HCT116 (cell line): ENCODE measurements at regions not wholly inside any gene's neighbourhood (a gene's known extent, or its start where the extent isn't known, plus 50 kb on each side); places are given as distances from the start of the nearest gene placed in this dataset.

Experiments
- ATAC-seq: fragments of 200-7000 bp; cut with Tn5 transposase; 2 replicates; pipeline ENCODE4 v1.9.1; 2020; ENCODE audit warnings: mild to moderate bottlenecking, moderate library complexity
- BruUV-seq: library from RNA; stranded (reverse); fragments of 400-500 nt; replicated peaks from 2 replicates; lab custom pipeline; 2021; lab: Mats Ljungman, UMichigan
- CTCF ChIA-PET: fragments of 300-600 bp; sonication (Branson Sonifier 250); formaldehyde crosslinking; loops from one replicate; lab custom pipeline; 2021; ENCODE audit warnings: antibody characterized with exemption; lab: Charles Lee
- POLR2A ChIA-PET: fragments of 300-600, 350-600 bp; sonication (Branson Sonifier 250); formaldehyde crosslinking; loops from one replicate; lab custom pipeline; 2021; ENCODE audit warnings: antibody characterized with exemption; lab: Charles Lee
- RAD21 ChIA-PET, 2 experiments: fragments of 300-600 bp; sonication (Branson Sonifier 250); formaldehyde crosslinking; loops; one replicate each; lab custom pipeline; 2023; ENCODE audit warnings: low total read pairs in 2 of 2; ENCODE audit not compliant: uncharacterized antibody in 2 of 2, unreplicated experiment in 2 of 2, low non-redundant PET in 1 of 2; lab: Charles Lee
- DNase-seq: peaks from one replicate; pipeline ENCODE4 v3.0.0-alpha.2; 2010; ENCODE audit warnings: low read depth, low spot score
- H2AFZ ChIP-seq: fragments of 200-600 bp; shearing (Covaris generic), sonication (generic); 2 replicates; pipeline ENCODE4 v1.6.1; 2017; ENCODE audit warnings: low read depth, mixed run types, mixed read lengths, antibody characterized with exemption, low read length; ENCODE audit not compliant: poor library complexity, severe bottlenecking
- H3K27ac ChIP-seq: 2 replicates; pipeline ENCODE4 v1.5.1; 2012; ENCODE audit warnings: low read depth, low read length
- H3K27me3 ChIP-seq: fragments of 200-600 bp; sonication (generic); 2 replicates; pipeline ENCODE4 v1.6.1; 2016; ENCODE audit warnings: mixed run types, low read length, mixed read lengths; ENCODE audit not compliant: insufficient read depth
- H3K36me3 ChIP-seq, 2 experiments: fragments of 200-500 bp in 1 of 2; fragments of 200-600 bp in 1 of 2; sonication (Bioruptor generic) in 1 of 2; sonication (generic) in 1 of 2; 2 replicates each; pipeline versions ENCODE4 v1.5.1 to v1.6.1; 2014 to 2016; ENCODE audit warnings: low read length in 2 of 2, inconsistent platforms in 1 of 2, mixed read lengths in 1 of 2, mixed run types in 1 of 2; ENCODE audit not compliant: insufficient read depth in 2 of 2, control insufficient read depth in 1 of 2
- H3K4me1 ChIP-seq, 2 experiments: fragments of 200-600 bp in 1 of 2; sonication (generic) in 1 of 2; 2 replicates each; pipeline versions ENCODE4 v1.5.1 to v1.6.1; 2012 to 2017; ENCODE audit warnings: low read length in 2 of 2, inconsistent platforms in 1 of 2, mild to moderate bottlenecking in 1 of 2, mixed read lengths in 1 of 2, mixed run types in 1 of 2, moderate library complexity in 1 of 2; ENCODE audit not compliant: insufficient read depth in 2 of 2, control insufficient read depth in 1 of 2
- H3K4me2 ChIP-seq: fragments of 200-600 bp; sonication (generic); 2 replicates; pipeline ENCODE4 v1.6.1; 2017; ENCODE audit warnings: mixed run types, low read length, mixed read lengths
- H3K4me3 ChIP-seq, 2 experiments: fragments of 200-600 bp in 1 of 2; sonication (generic) in 1 of 2; replicated peaks in 1 of 2; 2 replicates each; pipeline ENCODE4 v1.5.1; 2011 to 2016; ENCODE audit warnings: low read length in 2 of 2, control low read depth in 1 of 2, low read depth in 1 of 2, mild to moderate bottlenecking in 1 of 2, mixed read lengths in 1 of 2, mixed run types in 1 of 2
- H3K79me2 ChIP-seq: fragments of 200-600 bp; sonication (generic); 2 replicates; pipeline ENCODE4 v1.6.1; 2017; ENCODE audit warnings: mild to moderate bottlenecking, mixed run types, low read length, moderate library complexity, mixed read lengths; ENCODE audit not compliant: insufficient read depth
- H3K9ac ChIP-seq: fragments of 200-600 bp; sonication (generic); 2 replicates; pipeline ENCODE4 v1.6.1; 2016; ENCODE audit warnings: low read length, mixed read lengths
- H3K9me2 ChIP-seq: fragments of 200-600 bp; sonication (generic), shearing (Covaris generic); 2 replicates; pipeline ENCODE4 v1.6.1; 2017; ENCODE audit warnings: mixed run types, mild to moderate bottlenecking, moderate library complexity; ENCODE audit not compliant: insufficient read depth
- H3K9me3 ChIP-seq, 2 experiments: fragments of 200-500 bp in 1 of 2; fragments of 200-600 bp in 1 of 2; sonication (Bioruptor generic) in 1 of 2; sonication (generic) in 1 of 2; 2 replicates each; pipeline ENCODE4 v1.6.1; 2014 to 2017; ENCODE audit warnings: low read length in 2 of 2, mixed read lengths in 2 of 2, inconsistent platforms in 1 of 2, low read depth in 1 of 2, mild to moderate bottlenecking in 1 of 2, mixed run types in 1 of 2, moderate library complexity in 1 of 2; ENCODE audit not compliant: control insufficient read depth in 1 of 2, insufficient read depth in 1 of 2
- H4K20me1 ChIP-seq: fragments of 200-600 bp; sonication (generic), shearing (Covaris generic); 2 replicates; pipeline ENCODE4 v1.6.1; 2017; ENCODE audit warnings: mixed run types, mild to moderate bottlenecking, moderate library complexity; ENCODE audit not compliant: insufficient read depth
- ATF3 ChIP-seq: IDR thresholded peaks from 2 replicates; pipeline ENCODE4 v1.6.1; 2012
- CBX3 ChIP-seq: IDR thresholded peaks from 2 replicates; pipeline ENCODE4 v1.6.1; 2012; ENCODE audit warnings: low read depth
- CEBPB ChIP-seq: IDR thresholded peaks from 2 replicates; pipeline ENCODE4 v1.6.1; 2012; ENCODE audit warnings: low read depth
- CTCF ChIP-seq, 3 experiments: fragments of 200-600 bp in 1 of 3; sonication (generic) in 1 of 3; IDR thresholded peaks in 2 of 3; conservative IDR thresholded peaks in 1 of 3; 2 replicates each; pipeline ENCODE4 v1.5.1; 2012 to 2017; ENCODE audit warnings: low read depth in 2 of 3, low read length in 2 of 3, antibody characterized with exemption in 1 of 3, borderline replicate concordance in 1 of 3, control low read depth in 1 of 3, mild to moderate bottlenecking in 1 of 3, mixed read lengths in 1 of 3, mixed run types in 1 of 3, moderate library complexity in 1 of 3; ENCODE audit not compliant: insufficient read depth in 1 of 3
- EGR1 ChIP-seq: IDR thresholded peaks from 2 replicates; pipeline ENCODE4 v1.6.1; 2012; ENCODE audit warnings: low read depth
- ELF1 ChIP-seq: IDR thresholded peaks from 2 replicates; pipeline ENCODE4 v1.6.1; 2012; ENCODE audit warnings: low read depth, borderline replicate concordance
- EZH2 ChIP-seq: fragments of 200-600 bp; sonication (generic); IDR thresholded peaks from 2 replicates; pipeline ENCODE4 v1.6.1; 2017; ENCODE audit warnings: antibody characterized with exemption, mixed run types
- EZH2phosphoT487 ChIP-seq: fragments of 200-600 bp; IDR thresholded peaks from 2 replicates; pipeline ENCODE4 v1.6.1; 2018; ENCODE audit warnings: antibody characterized with exemption, borderline replicate concordance
- FOSL1 ChIP-seq: IDR thresholded peaks from 2 replicates; pipeline ENCODE4 v1.6.1; 2012; ENCODE audit warnings: low read depth
- MAX ChIP-seq: IDR thresholded peaks from 2 replicates; pipeline ENCODE4 v1.6.1; 2012
- POLR2A ChIP-seq: IDR thresholded peaks from 2 replicates; pipeline ENCODE4 v1.7.0; 2011; ENCODE audit warnings: borderline replicate concordance; ENCODE audit not compliant: insufficient read depth, insufficient read length; ENCODE audit errors: extremely low read depth
- RAD21 ChIP-seq: IDR thresholded peaks from 2 replicates; pipeline ENCODE4 v1.6.1; 2012; ENCODE audit warnings: low read depth, mild to moderate bottlenecking
- REST ChIP-seq: IDR thresholded peaks from 2 replicates; pipeline ENCODE4 v1.6.1; 2012; ENCODE audit warnings: low read depth
- SIN3A ChIP-seq: IDR thresholded peaks from 2 replicates; pipeline ENCODE4 v1.6.1; 2012; ENCODE audit warnings: low read depth
- SP1 ChIP-seq: IDR thresholded peaks from 2 replicates; pipeline ENCODE4 v1.6.1; 2012; ENCODE audit warnings: low read depth
- SRF ChIP-seq: IDR thresholded peaks from 2 replicates; pipeline ENCODE4 v1.6.1; 2012; ENCODE audit warnings: low read depth
- YY1 ChIP-seq: IDR thresholded peaks from 2 replicates; pipeline ENCODE4 v1.6.1; 2011; ENCODE audit warnings: low read length, low read depth, moderate library complexity, mild to moderate bottlenecking; ENCODE audit not compliant: insufficient replicate concordance; ENCODE audit errors: extremely low read depth
- ZBTB33 ChIP-seq: IDR thresholded peaks from 2 replicates; pipeline ENCODE4 v1.6.1; 2011; ENCODE audit warnings: mild to moderate bottlenecking, low read length, moderate library complexity; ENCODE audit not compliant: insufficient replicate concordance; ENCODE audit errors: extremely low read depth
- ZFX ChIP-seq: fragments of 450-650 bp; IDR thresholded peaks from 2 replicates; pipeline ENCODE4 v1.6.1; 2017
- ZNF274 ChIP-seq: fragments of 200-500 bp; sonication (Bioruptor generic); IDR thresholded peaks from 2 replicates; pipeline ENCODE4 v1.6.1; 2014; ENCODE audit warnings: mild to moderate bottlenecking, low read depth, low read length, inconsistent platforms
- intact Hi-C: fragments of 100-400 bp; cut with micrococcal nuclease; formaldehyde crosslinking; loops from 2 replicates; pipeline ENCODE4 v1.10.0; 2022

- no TSS peak for BruUV-seq
- H3K9ac ChIP-seq: no peak overlapping the region
- DNase-seq (no peak), ATAC-seq (no peak)
- POLR2A ChIA-PET: no interaction called here
- H3K4me2 ChIP-seq: no peak overlapping the region
- H3K36me3 ChIP-seq: no peaks in the 10 kb centered on the region
- RAD21 ChIA-PET: no interaction called here
- H3K79me2 ChIP-seq: no peaks in the 10 kb centered on the region
- no peak overlapping the region for H3K4me3 ChIP-seq
- H3K9me2 ChIP-seq: no peaks in the 10 kb centered on the region
- no peaks in the 10 kb centered on the region for H4K20me1 ChIP-seq
- CTCF ChIA-PET: no interaction called here
- TF ChIP-seq CBX3: no peak
- TF ChIP-seq CEBPB: no peak
- TF ChIP-seq FOSL1: no peak
- TF ChIP-seq ELF1: no peak
- TF ChIP-seq ATF3: no peak
- no peak for TF ChIP-seq SRF
- no peak for TF ChIP-seq MAX
- no peak for TF ChIP-seq POLR2A
- no peak for TF ChIP-seq ZNF274
- no peak for TF ChIP-seq EGR1
- TF ChIP-seq SIN3A: no peak
- no peak for TF ChIP-seq CTCF (IDR thresholded peaks at IDR 0.05 in 2 of 3, conservative IDR thresholded peaks at IDR 0.05 in 1 of 3; ENCODE audit: borderline replicate concordance in 1 of 3, insufficient read depth in 1 of 3, low read depth in 2 of 3, low read length in 2 of 3)
- no peak for TF ChIP-seq EZH2
- TF ChIP-seq YY1: no peak
- TF ChIP-seq SP1: no peak
- TF ChIP-seq ZBTB33: no peak
- no peak for TF ChIP-seq RAD21
- TF ChIP-seq ZFX: no peak
- no peak for TF ChIP-seq EZH2phosphoT487
- TF ChIP-seq REST: no peak
- no peaks in the 10 kb centered on the region for H3K4me1 ChIP-seq
- no peaks in the 10 kb centered on the region for H3K9me3 ChIP-seq
- no peaks in the 10 kb centered on the region for H3K27me3 ChIP-seq
- H3K27ac ChIP-seq: no peak overlapping the region
- intact Hi-C loops: no loop called here
- no peak overlapping the region for H2AFZ ChIP-seq
Observed at GRCh38 chr6:140824595-140824994, 1308.1 kb upstream of the GJE1 start.
